NCI-H82 treated with DMSO at 0.1 percent for 48 hours (cell line): ENCODE measurements at regions not wholly inside any gene's neighbourhood (a gene's known extent, or its start where the extent isn't known, plus 50 kb on each side); places are given as distances from the start of the nearest gene placed in this dataset.

Experiments used
- DNase-seq: peaks from one replicate; lab custom pipeline; 2025; ENCODE audit not compliant: unreplicated experiment; lab: John Stamatoyannopoulos, UW

- no peak for DNase-seq
Observed at GRCh38 chr10:130577039-130577438, 440.8 kb downstream of the GLRX3 start.

GRCh38 chr10:130578532-130579289, 442.5 kb downstream of the GLRX3 start:
- DNase-seq = no peak

- no peak for DNase-seq
Observed at GRCh38 chr10:130579913-130580312, 443.7 kb downstream of the GLRX3 start.

GRCh38 chr10:130580975-130581374, 444.8 kb downstream of the GLRX3 start:
- DNase-seq = no peak

- no peak for DNase-seq
Observed at GRCh38 chr10:130587718-130588117, 451.5 kb downstream of the GLRX3 start.

- DNase-seq = no peak
Observed at GRCh38 chr10:130606001-130606405, 469.8 kb downstream of the GLRX3 start.

- DNase-seq = no peak
Observed at GRCh38 chr10:130607366-130607765, 471.2 kb downstream of the GLRX3 start.

- no peak for DNase-seq
Observed at GRCh38 chr10:130611239-130611638, 475.0 kb downstream of the GLRX3 start.

- DNase-seq = no peak
Observed at GRCh38 chr10:130615457-130615856, 479.3 kb downstream of the GLRX3 start.

- no peak for DNase-seq
Observed at GRCh38 chr10:130617985-130618384, 481.8 kb downstream of the GLRX3 start.

- DNase-seq = no peak
Observed at GRCh38 chr10:130618647-130619046, 482.5 kb downstream of the GLRX3 start.

GRCh38 chr10:130621231-130621775, 485.1 kb downstream of the GLRX3 start:
- DNase-seq = no peak

- no peak for DNase-seq
Observed at GRCh38 chr10:130623680-130624267, 487.6 kb downstream of the GLRX3 start.

GRCh38 chr10:130627346-130628045, 491.3 kb downstream of the GLRX3 start:
- DNase-seq = no peak

- no peak for DNase-seq
Observed at GRCh38 chr10:130630135-130630534, 493.9 kb downstream of the GLRX3 start.

GRCh38 chr10:130631142-130632096, 495.2 kb downstream of the GLRX3 start:
- DNase-seq = no peak

GRCh38 chr10:130634816-130635215, 498.6 kb downstream of the GLRX3 start:
- no peak for DNase-seq

- DNase-seq = no peak
Observed at GRCh38 chr10:130635528-130635927, 499.3 kb downstream of the GLRX3 start.

GRCh38 chr10:130636313-130636930, 500.2 kb downstream of the GLRX3 start:
- DNase-seq = no peak

- DNase-seq = no peak
Observed at GRCh38 chr10:130637089-130637676, 501.0 kb downstream of the GLRX3 start.
